ENCODE measurements at regions not wholly inside any gene's neighbourhood (a gene's known extent, or its start where the extent isn't known, plus 50 kb on each side); places are given as distances from the start of the nearest gene placed in this dataset.

- TF ChIP-seq CTCF (IDR thresholded peaks at IDR 0.05) (no peak), POLR2A (IDR thresholded peaks at IDR 0.05) (no peak), POLR2AphosphoS5 (IDR thresholded peaks at IDR 0.05; ENCODE audit: insufficient read depth in 1 of 2, low read depth in 1 of 2) (no peak)
Observed at GRCh38 chr17:53093391-53093790, 729.3 kb upstream of the KIF2B start.

Data from vagina (tissue), 2 donors.